GM12878 (cell line): ENCODE measurements at regions not wholly inside any gene's neighbourhood (a gene's known extent, or its start where the extent isn't known, plus 50 kb on each side); places are given as distances from the start of the nearest gene placed in this dataset.

Experiments
- ATAC-seq: fragments of 200-7000 bp; cut with Tn5 transposase; 3 replicates; pipeline ENCODE4 v1.9.1; 2020; ENCODE audit warnings: mild to moderate bottlenecking, moderate library complexity
- BruUV-seq: library from RNA; stranded (reverse); fragments of 400-500 nt; replicated peaks from 2 replicates; lab custom pipeline; 2021; lab: Mats Ljungman, UMichigan
- CTCF ChIA-PET: fragments of 300-600 bp; sonication (Branson Sonifier 250); formaldehyde crosslinking; extraction: SDS; loops from one replicate; lab custom pipeline; 2021; ENCODE audit warnings: inconsistent platforms; lab: Yijun Ruan, JAX
- POLR2A ChIA-PET: fragments of 350-600 bp; formaldehyde crosslinking; extraction: SDS; loops from one replicate; lab custom pipeline; 2021; ENCODE audit warnings: inconsistent platforms; lab: Charles Lee
- RAD21 ChIA-PET: fragments of 300-600 bp; sonication (Branson Sonifier 250); formaldehyde crosslinking; loops from one replicate; lab custom pipeline; 2023; ENCODE audit warnings: antibody characterized with exemption; ENCODE audit not compliant: unreplicated experiment; lab: Charles Lee
- SMC1A ChIA-PET: fragments of 300-600 bp; sonication (Branson Sonifier 250); formaldehyde crosslinking; loops from one replicate; lab custom pipeline; 2023; ENCODE audit not compliant: unreplicated experiment, uncharacterized antibody; lab: Charles Lee
- DNase-seq: peaks from one replicate; pipeline ENCODE4 v3.0.0-alpha.2; 2011; ENCODE audit warnings: low read depth, low spot score
- FAIRE-seq: peaks from 3 replicates; lab custom pipeline; 2011; peaks lifted over from hg19 to GRCh38; lab: Jason Lieb, UNC
- H2AFZ ChIP-seq: 2 replicates; pipeline ENCODE4 v1.6.0; 2011; ENCODE audit warnings: low read depth, low read length, control low read depth; ENCODE audit not compliant: control insufficient read depth
- H3K27ac ChIP-seq: 2 replicates; pipeline ENCODE4 v1.5.1; 2011; ENCODE audit warnings: control low read depth; ENCODE audit not compliant: control insufficient read depth, insufficient read depth
- H3K27me3 ChIP-seq, 2 experiments: replicated peaks in 1 of 2; 2 replicates each; pipeline versions ENCODE4 v1.6.0 to v1.6.1; 2011; ENCODE audit warnings: low read length in 1 of 2; ENCODE audit not compliant: control insufficient read depth in 2 of 2, insufficient read depth in 2 of 2
- H3K36me3 ChIP-seq, 2 experiments: 2 replicates each; pipeline ENCODE4 v1.5.1; 2011; ENCODE audit warnings: low read length in 1 of 2; ENCODE audit not compliant: control insufficient read depth in 2 of 2, insufficient read depth in 2 of 2
- H3K4me1 ChIP-seq: 2 replicates; pipeline ENCODE4 v1.6.1; 2011; ENCODE audit warnings: mild to moderate bottlenecking, low read length, moderate library complexity, mixed read lengths; ENCODE audit not compliant: control insufficient read depth, insufficient read depth
- H3K4me2 ChIP-seq: 2 replicates; pipeline ENCODE4 v1.6.0; 2011; ENCODE audit warnings: control low read depth; ENCODE audit not compliant: control insufficient read depth, insufficient read depth
- H3K4me3 ChIP-seq: fragments of 200-600 bp; sonication (generic); 2 replicates; pipeline ENCODE4 v1.5.1; 2016
- H3K79me2 ChIP-seq: 2 replicates; pipeline ENCODE4 v1.6.0; 2011; ENCODE audit warnings: low read length; ENCODE audit not compliant: control insufficient read depth, insufficient read depth
- H3K9ac ChIP-seq: 2 replicates; pipeline ENCODE4 v1.8.0; 2011; ENCODE audit warnings: low read length, control low read depth, mixed read lengths; ENCODE audit not compliant: control insufficient read depth, insufficient read depth
- H3K9me3 ChIP-seq: replicated peaks from 3 replicates; pipeline ENCODE4 v1.5.1; 2011; ENCODE audit warnings: mild to moderate bottlenecking, low read length; ENCODE audit not compliant: control insufficient read depth, insufficient read depth
- H4K20me1 ChIP-seq: 2 replicates; pipeline ENCODE4 v1.6.0; 2011; ENCODE audit not compliant: control insufficient read depth, insufficient read depth
- E2F4 ChIP-seq: IDR thresholded peaks from 2 replicates; pipeline ENCODE4 v1.6.1; 2012; ENCODE audit warnings: low read depth, low read length, improper control_type of control experiment
- GATAD2B ChIP-seq: fragments of 450-650 bp; conservative IDR thresholded peaks from 2 replicates; pipeline ENCODE4 v1.6.1; 2017; ENCODE audit warnings: low read depth, mild to moderate bottlenecking, moderate library complexity
- NFXL1 ChIP-seq: fragments of 450-650 bp; IDR thresholded peaks from 2 replicates; pipeline ENCODE4 v1.6.1; 2017; ENCODE audit warnings: antibody characterized with exemption, mild to moderate bottlenecking, borderline replicate concordance
- SMARCA5 ChIP-seq: fragments of 450-650 bp; IDR thresholded peaks from 2 replicates; pipeline ENCODE4 v1.6.1; 2017; ENCODE audit warnings: mild to moderate bottlenecking
- SPI1 ChIP-seq: IDR thresholded peaks from 2 replicates; pipeline ENCODE4 v1.6.1; 2011; ENCODE audit warnings: low read depth, mild to moderate bottlenecking, low read length, moderate library complexity, borderline replicate concordance; ENCODE audit not compliant: insufficient read depth
- TCF7 ChIP-seq: IDR thresholded peaks from 2 replicates; pipeline ENCODE4 v1.6.1; 2014; ENCODE audit warnings: antibody characterized with exemption, borderline replicate concordance
- ZBTB4 ChIP-seq: fragments of 450-650 bp; formaldehyde crosslinking; IDR thresholded peaks from 2 replicates; pipeline ENCODE4 v1.4.0; 2022; ENCODE audit warnings: mild to moderate bottlenecking, moderate library complexity
- ZNF217 ChIP-seq: fragments of 450-650 bp; IDR thresholded peaks from 2 replicates; pipeline ENCODE4 v1.6.1; 2017; ENCODE audit warnings: antibody characterized with exemption, mild to moderate bottlenecking
- ZNF24 ChIP-seq: fragments of 450-650 bp; IDR thresholded peaks from 2 replicates; pipeline ENCODE4 v1.6.1; 2017; ENCODE audit warnings: antibody characterized with exemption, mild to moderate bottlenecking
- ZNF622 ChIP-seq: fragments of 450-650 bp; IDR thresholded peaks from 2 replicates; pipeline ENCODE4 v1.6.1; 2017; ENCODE audit warnings: mild to moderate bottlenecking, inconsistent platforms
- WGBS: methylation state at CpG from one replicate; pipeline ENCODE4 v1.1.6; 2016; ENCODE audit warnings: low lambda C conversion rate; ENCODE audit not compliant: insufficient replicate concordance, insufficient coverage; ENCODE audit errors: missing lambda C conversion rate; 5-methylcytosine and 5-hydroxymethylcytosine counted together
- in situ Hi-C: fragments of 300-500 bp; cut with MboI; formaldehyde crosslinking; loops from 9 replicates; pipeline ENCODE4 v1.14.3; 2018; ENCODE audit warnings: mixed read lengths
- intact Hi-C: fragments of 100-400 bp; cut with micrococcal nuclease; formaldehyde crosslinking; loops from one replicate; pipeline ENCODE4 v1.14.2; 2022; ENCODE audit not compliant: unreplicated experiment

GRCh38 chr17:52235516-52235915 lies 77.0 kb upstream of the CA10 start:
- ChIA-PET RAD21 (no interaction called here), POLR2A (no interaction called here), SMC1A (no interaction called here), CTCF (no interaction called here)
- no peak overlapping the region for H2AFZ ChIP-seq
- no TSS peak for BruUV-seq
- no peaks in the 10 kb centered on the region for H3K79me2 ChIP-seq
- H4K20me1 ChIP-seq = no peaks in the 10 kb centered on the region
- intact Hi-C loops = no loop called here
- no peak overlapping the region for H3K27ac ChIP-seq
- 0% methylated on average over 1 of the region's 1 CpG for WGBS
- in situ Hi-C loops = loop anchor here (5.0 kb wide), 1 partner anchor 52 kb away; no protein-coding TSS in a partner anchor
- no peaks in the 10 kb centered on the region for H3K4me1 ChIP-seq
- H3K9ac ChIP-seq = no peak overlapping the region
- no peak overlapping the region for H3K4me2 ChIP-seq
- H3K36me3 ChIP-seq = no peaks in the 10 kb centered on the region
- TF ChIP-seq SPI1 (no peak), TCF7 (no peak), ZNF622 (no peak), GATAD2B (no peak), SMARCA5 (no peak), ZNF217 (no peak), ZNF24 (no peak), NFXL1 (no peak), E2F4 (no peak), ZBTB4 (CRISPR knock-in tag) (no peak)
- FAIRE-seq = no peak
- no peaks in the 10 kb centered on the region for H3K9me3 ChIP-seq
- no peaks in the 10 kb centered on the region for H3K27me3 ChIP-seq
- H3K4me3 ChIP-seq = no peak overlapping the region
- DNase-seq = no peak
- ATAC-seq = no peak
